Activated CD8-positive, alpha-beta memory T cell treated with anti-CD3 and anti-CD28 coated beads for 48 hours (primary cell): ENCODE measurements at regions not wholly inside any gene's neighbourhood (a gene's known extent, or its start where the extent isn't known, plus 50 kb on each side); places are given as distances from the start of the nearest gene placed in this dataset.

Experiments
- DNase-seq, 3 experiments: peaks; one replicate each; pipeline ENCODE4 v3.0.0-alpha.2; 2020; ENCODE audit warnings: low read depth in 2 of 3, low spot score in 2 of 3

DNA sequence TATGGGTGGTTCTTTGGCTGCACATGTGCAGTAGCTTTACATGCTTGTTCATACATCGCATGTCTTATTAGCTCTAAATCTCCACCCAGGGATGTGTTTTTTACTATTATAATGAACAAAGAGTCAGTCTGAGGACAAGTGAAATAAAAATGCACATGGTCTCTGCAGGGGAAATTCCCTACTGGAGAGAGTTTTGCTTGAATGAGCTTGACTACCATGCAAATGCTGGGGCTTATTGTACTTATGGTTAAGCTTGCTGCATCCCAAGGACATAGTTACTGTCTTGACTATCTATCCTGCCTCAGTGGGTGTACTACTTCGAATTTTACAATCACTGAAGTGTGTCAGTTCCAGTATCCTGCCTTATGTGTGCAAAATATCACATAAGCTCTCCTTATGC is 362.7 kb downstream of the TDRD15 start:
- no peak for DNase-seq

GRCh38 chr2:21489080-21489479 is 365.3 kb downstream of the TDRD15 start:
- no peak for DNase-seq

- no peak for DNase-seq
These were observed 374.2 kb downstream of the TDRD15 start for GRCh38 chr2:21498016-21498415.

- DNase-seq = no peak
These were observed 376.7 kb downstream of the TDRD15 start for GRCh38 chr2:21500401-21500945.

DNA sequence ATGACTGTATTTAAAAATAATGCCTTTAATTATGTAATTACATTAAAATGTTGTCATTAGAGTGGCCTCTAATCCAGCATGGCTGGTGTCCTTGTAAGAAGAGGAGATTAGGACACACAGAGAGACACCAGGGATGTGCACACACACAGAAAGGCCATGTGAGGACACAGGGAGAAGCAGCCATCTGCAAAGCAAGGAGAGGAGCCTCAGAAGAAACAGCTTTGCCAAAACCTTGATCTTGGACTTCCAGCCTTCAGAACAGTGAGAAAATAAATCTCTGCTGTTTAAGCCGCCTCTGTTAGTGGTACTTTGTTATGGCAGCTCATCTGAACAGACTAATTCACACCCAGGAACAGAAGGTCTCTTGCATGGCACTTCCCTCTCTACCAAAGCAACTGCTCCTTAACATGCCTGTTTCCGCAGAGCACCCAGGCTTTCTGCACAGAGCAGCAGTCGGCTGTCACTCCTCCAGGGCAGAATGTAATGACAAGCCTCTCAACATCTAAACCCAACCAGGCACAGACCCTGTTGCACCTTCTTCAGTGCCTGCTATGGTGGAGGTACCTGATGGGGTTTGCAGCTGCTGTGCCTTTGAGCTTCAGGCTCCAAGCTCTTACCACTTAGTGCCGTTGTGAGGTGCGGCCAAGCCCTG is 377.7 kb downstream of the TDRD15 start:
- DNase-seq = no peak

GRCh38 chr2:21515903-21516302 is 392.1 kb downstream of the TDRD15 start:
- DNase-seq = no peak

DNA sequence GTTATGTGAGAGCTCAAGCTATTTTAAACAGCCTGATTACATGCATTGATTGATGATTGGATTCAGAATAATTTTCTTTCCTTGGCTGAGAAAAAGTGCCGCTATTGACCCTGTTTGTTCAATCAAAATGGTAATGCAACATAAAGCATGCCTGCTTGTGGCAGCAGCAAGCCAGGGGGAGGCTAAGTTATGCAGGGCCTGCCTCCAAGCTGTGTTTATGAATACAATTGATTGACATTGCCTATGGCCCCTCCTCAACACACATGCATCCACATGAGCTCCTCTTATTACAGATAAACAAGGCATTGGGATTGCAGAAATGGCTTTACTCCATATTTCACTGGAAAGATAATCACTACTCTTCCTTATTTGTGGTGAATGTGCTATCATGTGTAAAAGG is 395.6 kb downstream of the TDRD15 start:
- DNase-seq = no peak

DNA sequence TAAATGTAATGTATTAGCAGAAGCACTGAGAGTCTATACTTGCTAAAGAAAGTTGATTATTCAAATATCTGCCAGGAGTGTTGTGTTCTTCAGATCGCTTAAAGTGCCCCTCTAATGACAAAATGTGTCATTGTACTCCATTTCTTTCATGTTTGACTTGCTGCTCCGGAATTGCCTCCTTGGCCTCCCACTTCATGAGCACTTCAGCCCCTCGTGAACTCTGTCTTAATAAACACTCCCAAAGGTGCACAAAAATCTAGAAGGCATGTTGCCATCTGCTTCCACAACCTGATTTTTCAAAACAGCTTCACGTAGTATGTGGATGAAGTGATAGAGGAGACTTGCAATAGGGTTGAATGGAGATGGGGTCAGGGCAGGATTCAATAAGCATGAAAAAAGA is 396.1 kb downstream of the TDRD15 start:
- no peak for DNase-seq

- no peak for DNase-seq
These were observed 412.1 kb downstream of the TDRD15 start for GRCh38 chr2:21535826-21536225.

GRCh38 chr2:21539685-21540084 is 415.9 kb downstream of the TDRD15 start:
- DNase-seq = no peak

- DNase-seq = no peak
These were observed 419.9 kb downstream of the TDRD15 start for GRCh38 chr2:21543630-21544029.

- DNase-seq = no peak
These were observed 420.6 kb downstream of the TDRD15 start for GRCh38 chr2:21544392-21544791.

GRCh38 chr2:21552981-21553380 is 429.2 kb downstream of the TDRD15 start:
- no peak for DNase-seq

- DNase-seq = no peak
These were observed 435.6 kb downstream of the TDRD15 start for GRCh38 chr2:21559351-21559750.

GRCh38 chr2:21561965-21562364 is 438.2 kb downstream of the TDRD15 start:
- no peak for DNase-seq

- DNase-seq = no peak
These were observed 443.6 kb downstream of the TDRD15 start for GRCh38 chr2:21567395-21567794.

- DNase-seq = no peak
These were observed 447.9 kb downstream of the TDRD15 start for GRCh38 chr2:21571686-21572085.

GRCh38 chr2:21580391-21580790 is 456.6 kb downstream of the TDRD15 start:
- no peak for DNase-seq

- DNase-seq = no peak
These were observed 462.1 kb downstream of the TDRD15 start for GRCh38 chr2:21585881-21586280.

- DNase-seq = no peak
These were observed 466.4 kb downstream of the TDRD15 start for GRCh38 chr2:21590026-21590690.

GRCh38 chr2:21591926-21592325 is 468.2 kb downstream of the TDRD15 start:
- no peak for DNase-seq

GRCh38 chr2:21599417-21599816 is 475.6 kb downstream of the TDRD15 start:
- no peak for DNase-seq

DNA sequence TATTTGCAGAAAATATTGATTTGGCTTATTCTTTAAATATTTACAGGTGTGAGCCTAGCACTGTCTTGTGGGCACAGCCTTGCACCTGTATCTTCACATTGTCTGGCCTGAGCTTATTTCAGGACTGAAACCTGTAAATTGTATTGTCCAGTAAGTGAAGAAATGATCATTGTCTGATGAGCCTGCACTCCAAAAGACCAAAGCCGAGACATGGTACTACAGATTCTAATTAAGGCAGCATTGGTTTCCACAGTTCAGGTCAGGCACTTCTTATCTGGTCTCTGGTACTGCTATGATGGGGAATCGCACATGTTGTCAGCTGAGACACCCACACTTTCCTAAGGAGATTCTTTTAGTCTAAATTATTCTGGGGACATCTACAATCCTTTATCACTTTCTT is 479.0 kb downstream of the TDRD15 start:
- DNase-seq = no peak
